PC-9 (cell line): ENCODE measurements at regions not wholly inside any gene's neighbourhood (a gene's known extent, or its start where the extent isn't known, plus 50 kb on each side); places are given as distances from the start of the nearest gene placed in this dataset.

Source experiments
- BruUV-seq: library from RNA; stranded (reverse); fragments of 400-500 nt; replicated peaks from 2 replicates; lab custom pipeline; 2021; lab: Mats Ljungman, UMichigan
- CTCF ChIA-PET: fragments of 300-600 bp; sonication (Branson Sonifier 250); formaldehyde crosslinking; loops from one replicate; lab custom pipeline; 2022; ENCODE audit warnings: antibody characterized with exemption; lab: Charles Lee
- POLR2A ChIA-PET: fragments of 300-600 bp; sonication (Branson Sonifier 250); formaldehyde crosslinking; loops from one replicate; lab custom pipeline; 2022; ENCODE audit warnings: antibody characterized with exemption; ENCODE audit not compliant: unreplicated experiment; lab: Charles Lee
- DNase-seq, 2 experiments: peaks; one replicate each; pipeline versions ENCODE4 v3.0.0 to v3.0.0-alpha.2; 2015 to 2022; ENCODE audit warnings: mixed read lengths in 1 of 2
- H2AFZ ChIP-seq: fragments of 200-600 bp; sonication (generic); 2 replicates; pipeline ENCODE4 v1.8.1; 2017; ENCODE audit warnings: antibody characterized with exemption
- H3F3A ChIP-seq: fragments of 200-600 bp; sonication (generic); 2 replicates; pipeline ENCODE4 v1.8.1; 2017; ENCODE audit warnings: antibody characterized with exemption, mild to moderate bottlenecking, low read depth; ENCODE audit not compliant: insufficient read depth
- H3K27ac ChIP-seq: fragments of 200-600 bp; sonication (generic); 2 replicates; pipeline ENCODE4 v1.6.1; 2016; ENCODE audit warnings: mixed run types
- H3K27me3 ChIP-seq: fragments of 200-600 bp; sonication (generic); 2 replicates; pipeline ENCODE4 v1.6.1; 2016; ENCODE audit warnings: low read depth, mixed run types; ENCODE audit not compliant: insufficient read depth
- H3K36me3 ChIP-seq: fragments of 200-600 bp; sonication (generic); 2 replicates; pipeline ENCODE4 v1.6.1; 2016; ENCODE audit warnings: low read depth, mixed run types
- H3K4me1 ChIP-seq: fragments of 200-600 bp; sonication (generic); replicated peaks from 2 replicates; pipeline ENCODE4 v1.6.1; 2016; ENCODE audit warnings: mixed run types; ENCODE audit not compliant: insufficient read depth
- H3K4me2 ChIP-seq: fragments of 200-600 bp; sonication (generic); 2 replicates; pipeline ENCODE4 v1.6.1; 2017; ENCODE audit warnings: mixed run types
- H3K4me3 ChIP-seq: fragments of 200-600 bp; sonication (generic); 2 replicates; pipeline ENCODE4 v1.6.1; 2016; ENCODE audit warnings: mixed run types
- H3K79me2 ChIP-seq: fragments of 200-600 bp; sonication (generic); 2 replicates; pipeline ENCODE4 v1.6.1; 2017; ENCODE audit warnings: low read depth, mixed run types
- H3K9me2 ChIP-seq: fragments of 200-600 bp; sonication (generic); 2 replicates; pipeline ENCODE4 v1.8.1; 2017; ENCODE audit warnings: mild to moderate bottlenecking; ENCODE audit not compliant: insufficient read depth
- H3K9me3 ChIP-seq: fragments of 200-600 bp; sonication (generic); 2 replicates; pipeline ENCODE4 v1.8.1; 2016; ENCODE audit warnings: low read depth; ENCODE audit not compliant: insufficient read depth
- H4K20me1 ChIP-seq: fragments of 200-600 bp; sonication (generic); 2 replicates; pipeline ENCODE4 v1.8.1; 2017; ENCODE audit not compliant: insufficient read depth
- EZH2 ChIP-seq: fragments of 200-600 bp; sonication (generic); IDR thresholded peaks from 2 replicates; pipeline ENCODE4 v1.8.0; 2017; ENCODE audit warnings: antibody characterized with exemption, low read depth
- intact Hi-C: fragments of 100-400 bp; cut with micrococcal nuclease; formaldehyde crosslinking; loops from one replicate; pipeline ENCODE4 v1.10.0; 2022; ENCODE audit not compliant: unreplicated experiment
- TF ChIP-seq, protein P1 (sequence below): fragments of 200-600 bp; sonication (generic); conservative IDR thresholded peaks from 2 replicates; pipeline ENCODE4 v1.6.1; 2017; ENCODE audit warnings: mixed run types, antibody characterized with exemption, mild to moderate bottlenecking, moderate library complexity

DNA sequence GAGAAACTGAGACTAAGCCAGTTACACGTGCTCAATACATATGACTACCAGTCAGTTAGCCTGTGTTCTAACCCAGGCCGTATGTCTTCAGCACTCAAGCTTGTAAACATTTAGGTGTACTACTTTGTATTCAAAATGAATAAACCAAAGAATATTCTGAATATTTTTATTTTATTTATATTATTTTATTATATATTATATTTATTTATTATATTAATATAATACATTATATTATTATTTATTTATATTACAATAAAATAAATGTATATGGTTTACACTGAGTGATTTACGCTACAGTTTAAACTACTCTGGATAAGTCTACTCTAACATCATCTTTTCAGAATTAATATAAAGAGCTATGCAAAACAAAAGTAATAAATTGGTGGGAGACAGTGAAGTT, 691.5 kb downstream of the CENPC start:
- no peak for DNase-seq
- Histone ChIP-seq H3K4me3 (no peak overlapping the region), H3K9me3 (no peaks in the 10 kb centered on the region), H3F3A (no peaks in the 10 kb centered on the region), H3K27me3 (no peaks in the 10 kb centered on the region), H2AFZ (no peak overlapping the region), H3K36me3 (no peaks in the 10 kb centered on the region), H4K20me1 (no peaks in the 10 kb centered on the region), H3K79me2 (no peaks in the 10 kb centered on the region), H3K4me1 (no peaks in the 10 kb centered on the region), H3K9me2 (no peaks in the 10 kb centered on the region), H3K27ac (no peak overlapping the region), H3K4me2 (no peak overlapping the region)
- POLR2A ChIA-PET, result no interaction called here
- CTCF ChIA-PET, result no interaction called here
- TF ChIP-seq, protein P1, sequence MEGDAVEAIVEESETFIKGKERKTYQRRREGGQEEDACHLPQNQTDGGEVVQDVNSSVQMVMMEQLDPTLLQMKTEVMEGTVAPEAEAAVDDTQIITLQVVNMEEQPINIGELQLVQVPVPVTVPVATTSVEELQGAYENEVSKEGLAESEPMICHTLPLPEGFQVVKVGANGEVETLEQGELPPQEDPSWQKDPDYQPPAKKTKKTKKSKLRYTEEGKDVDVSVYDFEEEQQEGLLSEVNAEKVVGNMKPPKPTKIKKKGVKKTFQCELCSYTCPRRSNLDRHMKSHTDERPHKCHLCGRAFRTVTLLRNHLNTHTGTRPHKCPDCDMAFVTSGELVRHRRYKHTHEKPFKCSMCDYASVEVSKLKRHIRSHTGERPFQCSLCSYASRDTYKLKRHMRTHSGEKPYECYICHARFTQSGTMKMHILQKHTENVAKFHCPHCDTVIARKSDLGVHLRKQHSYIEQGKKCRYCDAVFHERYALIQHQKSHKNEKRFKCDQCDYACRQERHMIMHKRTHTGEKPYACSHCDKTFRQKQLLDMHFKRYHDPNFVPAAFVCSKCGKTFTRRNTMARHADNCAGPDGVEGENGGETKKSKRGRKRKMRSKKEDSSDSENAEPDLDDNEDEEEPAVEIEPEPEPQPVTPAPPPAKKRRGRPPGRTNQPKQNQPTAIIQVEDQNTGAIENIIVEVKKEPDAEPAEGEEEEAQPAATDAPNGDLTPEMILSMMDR, result no peak
- no peak for TF ChIP-seq EZH2
- intact Hi-C loops, result no loop called here
- BruUV-seq, result no TSS peak

DNA sequence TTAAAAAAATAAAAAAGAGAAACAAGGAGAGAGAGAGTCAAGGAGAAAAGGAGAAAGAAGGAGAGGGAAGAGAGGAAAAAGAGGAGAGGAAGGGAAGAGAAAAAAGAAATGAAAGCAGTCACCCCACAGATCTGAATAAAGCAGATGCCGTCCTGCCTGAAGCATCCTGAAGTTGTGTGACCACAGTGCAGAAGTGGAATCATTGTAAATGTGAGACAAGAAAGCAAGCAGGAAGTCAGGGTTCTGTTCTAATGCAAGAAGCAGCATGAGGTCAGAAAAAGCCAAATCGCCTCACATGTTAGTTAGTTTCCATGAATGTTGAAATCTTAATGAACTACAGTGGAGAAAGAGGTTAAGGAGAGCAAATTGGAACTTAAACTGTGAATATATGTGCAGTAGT, 692.5 kb downstream of the CENPC start:
- DNase-seq, result no peak
- no peak overlapping the region for H3K4me3 ChIP-seq
- no peaks in the 10 kb centered on the region for H3K79me2 ChIP-seq
- no peak overlapping the region for H3K27ac ChIP-seq
- ChIA-PET POLR2A (no interaction called here), CTCF (no interaction called here)
- no peak for TF ChIP-seq EZH2
- TF ChIP-seq, protein P1, result no peak
- no peaks in the 10 kb centered on the region for H3K4me1 ChIP-seq
- no peaks in the 10 kb centered on the region for H3K36me3 ChIP-seq
- intact Hi-C loops, result no loop called here
- H3F3A ChIP-seq, result no peaks in the 10 kb centered on the region
- no peaks in the 10 kb centered on the region for H4K20me1 ChIP-seq
- H2AFZ ChIP-seq, result no peak overlapping the region
- no peaks in the 10 kb centered on the region for H3K27me3 ChIP-seq
- no TSS peak for BruUV-seq
- no peaks in the 10 kb centered on the region for H3K9me3 ChIP-seq
- H3K9me2 ChIP-seq, result no peaks in the 10 kb centered on the region
- H3K4me2 ChIP-seq, result no peak overlapping the region

DNA sequence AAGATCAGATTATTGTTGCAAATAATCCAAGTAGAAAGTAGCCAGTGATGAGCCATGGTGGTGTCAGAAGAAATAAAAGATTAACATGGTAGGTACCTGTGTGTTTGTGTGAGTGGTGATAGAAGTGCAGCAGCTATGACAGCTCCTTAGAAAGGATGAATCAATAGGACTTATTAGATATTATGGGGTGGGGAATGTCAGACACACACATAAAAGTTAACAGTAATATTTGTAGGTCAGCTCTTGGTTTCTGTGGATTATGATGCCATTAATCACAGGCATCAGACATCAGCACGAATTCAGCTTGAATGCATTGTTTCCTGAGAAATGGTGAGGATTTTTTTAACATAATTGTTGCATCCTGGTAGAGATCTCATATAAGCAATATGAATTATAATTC, 695.7 kb downstream of the CENPC start:
- no peak for TF ChIP-seq EZH2
- TF ChIP-seq, protein P1, result no peak
- intact Hi-C loops, result no loop called here
- CTCF ChIA-PET, result no interaction called here

More for the DNA sequence above, 695.7 kb downstream of the CENPC start:
- Histone ChIP-seq H3F3A (no peaks in the 10 kb centered on the region), H3K4me2 (no peak overlapping the region), H3K9me2 (no peaks in the 10 kb centered on the region), H4K20me1 (no peaks in the 10 kb centered on the region), H3K4me1 (no peaks in the 10 kb centered on the region), H3K9me3 (no peaks in the 10 kb centered on the region), H3K4me3 (no peak overlapping the region), H3K36me3 (no peaks in the 10 kb centered on the region), H2AFZ (no peak overlapping the region), H3K27me3 (no peaks in the 10 kb centered on the region), H3K27ac (no peak overlapping the region), H3K79me2 (no peaks in the 10 kb centered on the region)
- DNase-seq, result no peak
- POLR2A ChIA-PET, result no interaction called here
- BruUV-seq, result no TSS peak
